Panc1 (cell line): ENCODE measurements at regions not wholly inside any gene's neighbourhood (a gene's known extent, or its start where the extent isn't known, plus 50 kb on each side); places are given as distances from the start of the nearest gene placed in this dataset.
"Not testable (repeated sequence)": the region's sequence is repeated elsewhere in the genome, so short reads cannot be mapped to it uniquely, and the experiment has no call there.

Source experiments
- ATAC-seq: fragments of 200-7000 bp; cut with Tn5 transposase; 2 replicates; pipeline ENCODE4 v1.9.1; 2020; ENCODE audit warnings: mild to moderate bottlenecking, moderate library complexity
- BruUV-seq: library from RNA; stranded (reverse); fragments of 400-500 nt; replicated peaks from 2 replicates; lab custom pipeline; 2021; lab: Mats Ljungman, UMichigan
- CTCF ChIA-PET: fragments of 300-600 bp; sonication (Branson Sonifier 250); formaldehyde crosslinking; loops from one replicate; lab custom pipeline; 2022; ENCODE audit warnings: antibody characterized with exemption; lab: Charles Lee
- POLR2A ChIA-PET: fragments of 300-600 bp; sonication (Branson Sonifier 250); formaldehyde crosslinking; loops from one replicate; lab custom pipeline; 2022; ENCODE audit warnings: antibody characterized with exemption; lab: Charles Lee
- DNase-seq: peaks from one replicate; pipeline ENCODE4 v3.0.0-alpha.2; 2010; ENCODE audit warnings: low read depth, low spot score
- H3K27ac ChIP-seq: 2 replicates; pipeline ENCODE4 v1.5.1; 2011; ENCODE audit warnings: mild to moderate bottlenecking, low read length, inconsistent platforms
- H3K27me3 ChIP-seq: fragments of 200-500 bp; sonication (Bioruptor generic); 2 replicates; pipeline ENCODE4 v1.6.0; 2014; ENCODE audit warnings: low read length, inconsistent platforms; ENCODE audit not compliant: control insufficient read depth, insufficient read depth
- H3K36me3 ChIP-seq: fragments of 200-500 bp; sonication (Bioruptor generic); 2 replicates; pipeline ENCODE4 v1.5.1; 2014; ENCODE audit warnings: inconsistent platforms, mild to moderate bottlenecking, low read length, moderate library complexity; ENCODE audit not compliant: control insufficient read depth, insufficient read depth
- H3K4me1 ChIP-seq: 2 replicates; pipeline ENCODE4 v1.5.1; 2011; ENCODE audit warnings: inconsistent platforms, mild to moderate bottlenecking, low read length, moderate library complexity; ENCODE audit not compliant: control insufficient read depth, insufficient read depth
- H3K4me3 ChIP-seq, 2 experiments: 2 replicates each; pipeline ENCODE4 v1.5.1; 2011 to 2012; ENCODE audit warnings: low read depth in 2 of 2, low read length in 2 of 2, mild to moderate bottlenecking in 2 of 2, inconsistent platforms in 1 of 2, moderate library complexity in 1 of 2
- H3K9me3 ChIP-seq: fragments of 200-500 bp; sonication (Bioruptor generic); 2 replicates; pipeline ENCODE4 v1.5.1; 2014; ENCODE audit warnings: low read depth, mild to moderate bottlenecking, inconsistent platforms, low read length, moderate library complexity; ENCODE audit not compliant: control insufficient read depth, insufficient read depth
- CTCF ChIP-seq: fragments of 450-650 bp; IDR thresholded peaks from 2 replicates; pipeline ENCODE4 v1.5.1; 2017; ENCODE audit warnings: mild to moderate bottlenecking
- POLR2AphosphoS5 ChIP-seq: IDR thresholded peaks from 2 replicates; pipeline ENCODE4 v1.6.1; 2012; ENCODE audit warnings: mild to moderate bottlenecking, low read depth, low read length, moderate library complexity
- REST ChIP-seq, 2 experiments: IDR thresholded peaks; 2 replicates each; pipeline ENCODE4 v1.6.1; 2011 to 2012; ENCODE audit warnings: low read depth in 2 of 2, control low read depth in 1 of 2, low read length in 1 of 2, mild to moderate bottlenecking in 1 of 2, moderate library complexity in 1 of 2; ENCODE audit not compliant: insufficient read depth in 1 of 2
- SIN3A ChIP-seq: IDR thresholded peaks from 2 replicates; pipeline ENCODE4 v1.6.1; 2012; ENCODE audit warnings: low read depth, mild to moderate bottlenecking, low read length, moderate library complexity, borderline replicate concordance; ENCODE audit not compliant: insufficient read depth
- TCF7L2 ChIP-seq: IDR thresholded peaks from 2 replicates; pipeline ENCODE4 v1.6.1; 2011; ENCODE audit warnings: mild to moderate bottlenecking, low read depth, low read length, inconsistent platforms
- in situ Hi-C: cut with HindIII; loops from 2 replicates; pipeline ENCODE4 v1.10.0; 2016; ENCODE audit warnings: low sequenced_read_pairs, low pct_unique_long_range_greater_than_20kb
- intact Hi-C: fragments of 100-400 bp; cut with micrococcal nuclease; formaldehyde crosslinking; loops from one replicate; pipeline ENCODE4 v1.10.0; 2022; ENCODE audit not compliant: unreplicated experiment

- POLR2A ChIA-PET = no interaction called here
Observed at GRCh38 chr6:27743787-27744186, 168.4 kb downstream of the OR2B2 start.

GRCh38 chr6:27742833-27743573 lies 169.2 kb downstream of the OR2B2 start:
- BruUV-seq = no TSS peak
- ChIA-PET POLR2A (no interaction called here), CTCF (no interaction called here)
- ATAC-seq (no peak), DNase-seq (no peak)
- peak overlapping the region in 1 of 2 experiments; percentile 51; a peak in 2 of 4 replicates for H3K4me3 ChIP-seq
- H3K27me3 ChIP-seq = no peaks in the 10 kb centered on the region
- intact Hi-C loops (no loop called here), in situ Hi-C loops (no loop called here)
- H3K36me3 ChIP-seq = no peaks in the 10 kb centered on the region
- H3K27ac ChIP-seq = no peak overlapping the region
- H3K4me1 ChIP-seq = no peaks in the 10 kb centered on the region
- TF ChIP-seq REST (IDR thresholded peaks at IDR 0.05; ENCODE audit: insufficient read depth in 1 of 2, low read depth in 2 of 2, low read length in 1 of 2) (no peak), TCF7L2 (no peak), SIN3A (no peak), CTCF (no peak), POLR2AphosphoS5 (no peak)
- H3K9me3 ChIP-seq = no peaks in the 10 kb centered on the region

More at GRCh38 chr6:27743787-27744186, 168.4 kb downstream of the OR2B2 start:
- intact Hi-C loops (no loop called here), in situ Hi-C loops (no loop called here)
- Histone ChIP-seq H3K9me3 (no peaks in the 10 kb centered on the region), H3K27ac (no peak overlapping the region), H3K36me3 (no peaks in the 10 kb centered on the region), H3K4me1 (no peaks in the 10 kb centered on the region), H3K4me3 (peak overlapping the region; percentile 24 to 51), H3K27me3 (no peaks in the 10 kb centered on the region)
- TF ChIP-seq CTCF (no peak), REST (IDR thresholded peaks at IDR 0.05; ENCODE audit: insufficient read depth in 1 of 2, low read depth in 2 of 2, low read length in 1 of 2) (no peak), SIN3A (no peak), POLR2AphosphoS5 (no peak), TCF7L2 (no peak)
- no TSS peak for BruUV-seq
- DNase-seq (no peak), ATAC-seq (peak; percentile 59; the same call in 1 of the 2 replicates)
- CTCF ChIA-PET = no interaction called here

GRCh38 chr6:27739902-27740301 lies 172.3 kb downstream of the OR2B2 start:
- in situ Hi-C loops, POLR2A ChIA-PET, DNase-seq, ATAC-seq, H3K4me3 ChIP-seq, H3K4me1 ChIP-seq, CTCF ChIA-PET, H3K27me3 ChIP-seq, intact Hi-C loops, BruUV-seq, H3K9me3 ChIP-seq, H3K27ac ChIP-seq, H3K36me3 ChIP-seq: not testable (repeated sequence)
